ENCODE measurements at regions not wholly inside any gene's neighbourhood (a gene's known extent, or its start where the extent isn't known, plus 50 kb on each side); places are given as distances from the start of the nearest gene placed in this dataset.

- Histone ChIP-seq H3K36me3 (ENCODE audit: insufficient read depth, low read length) (no peaks in the 10 kb centered on the region), H3K9me3 (ENCODE audit: low read length) (no peaks in the 10 kb centered on the region), H4K20me1 (ENCODE audit: insufficient read depth) (no peaks in the 10 kb centered on the region), H3K9ac (ENCODE audit: low read length) (no peak overlapping the region), H3K27me3 (ENCODE audit: insufficient read depth, low read depth, low read length) (no peaks in the 10 kb centered on the region), H3K9me2 (ENCODE audit: insufficient read depth, low read length) (no peaks in the 10 kb centered on the region), H3K79me2 (replicated peaks; ENCODE audit: insufficient read depth, low read length) (no peaks in the 10 kb centered on the region), H3K4me2 (ENCODE audit: low read length) (no peak overlapping the region), H3K27ac (ENCODE audit: low read length) (no peak overlapping the region), H3F3A (ENCODE audit: insufficient read depth, low read length, poor library complexity, severe bottlenecking) (no peaks in the 10 kb centered on the region), H2AFZ (ENCODE audit: low read depth, low read length) (no peak overlapping the region), H3K4me3 (ENCODE audit: low read length) (no peak overlapping the region)
- TF ChIP-seq SMC3 (conservative IDR thresholded peaks at IDR 0.05; ENCODE audit: poor library complexity) (no peak), CTCF (IDR thresholded peaks at IDR 0.05; ENCODE audit: poor library complexity, severe bottlenecking) (no peak), REST (IDR thresholded peaks at IDR 0.05; ENCODE audit: borderline replicate concordance) (no peak), EP300 (conservative IDR thresholded peaks at IDR 0.05; ENCODE audit: poor library complexity, severe bottlenecking) (no peak), RAD21 (conservative IDR thresholded peaks at IDR 0.05) (no peak), POLR2AphosphoS5 (IDR thresholded peaks at IDR 0.05) (no peak), EZH2 (IDR thresholded peaks at IDR 0.05; ENCODE audit: borderline replicate concordance, insufficient read depth, low read length, poor library complexity, severe bottlenecking) (no peak), MXI1 (conservative IDR thresholded peaks at IDR 0.05; ENCODE audit: poor library complexity, severe bottlenecking) (no peak), TAF1 (IDR thresholded peaks at IDR 0.05; ENCODE audit: low read depth) (no peak)
Measured at GRCh38 chr1:30319765-30320580, 403.4 kb downstream of the MATN1 start.

- no peak overlapping the region for H3K4me2 ChIP-seq (ENCODE audit: low read length)
- H3K9me3 ChIP-seq (ENCODE audit: low read length) = no peaks in the 10 kb centered on the region
- no peak overlapping the region for H3K4me3 ChIP-seq (ENCODE audit: low read length)
- no peak overlapping the region for H2AFZ ChIP-seq (ENCODE audit: low read depth, low read length)
- no peak for TF ChIP-seq MXI1 (conservative IDR thresholded peaks at IDR 0.05; ENCODE audit: poor library complexity, severe bottlenecking)
- TF ChIP-seq SMC3 (conservative IDR thresholded peaks at IDR 0.05; ENCODE audit: poor library complexity) = no peak
- no peak for TF ChIP-seq EP300 (conservative IDR thresholded peaks at IDR 0.05; ENCODE audit: poor library complexity, severe bottlenecking)
- TF ChIP-seq RAD21 (conservative IDR thresholded peaks at IDR 0.05) = no peak
- no peak for TF ChIP-seq CTCF (IDR thresholded peaks at IDR 0.05; ENCODE audit: poor library complexity, severe bottlenecking)
- no peak for TF ChIP-seq REST (IDR thresholded peaks at IDR 0.05; ENCODE audit: borderline replicate concordance)
- no peak for TF ChIP-seq EZH2 (IDR thresholded peaks at IDR 0.05; ENCODE audit: borderline replicate concordance, insufficient read depth, low read length, poor library complexity, severe bottlenecking)
- TF ChIP-seq POLR2AphosphoS5 (IDR thresholded peaks at IDR 0.05) = no peak
- no peak for TF ChIP-seq TAF1 (IDR thresholded peaks at IDR 0.05; ENCODE audit: low read depth)
- no peaks in the 10 kb centered on the region for H3K36me3 ChIP-seq (ENCODE audit: insufficient read depth, low read length)
- H3F3A ChIP-seq (ENCODE audit: insufficient read depth, low read length, poor library complexity, severe bottlenecking) = no peaks in the 10 kb centered on the region
- no peaks in the 10 kb centered on the region for H3K79me2 ChIP-seq (replicated peaks; ENCODE audit: insufficient read depth, low read length)
- no peaks in the 10 kb centered on the region for H3K9me2 ChIP-seq (ENCODE audit: insufficient read depth, low read length)
- H4K20me1 ChIP-seq (ENCODE audit: insufficient read depth) = no peaks in the 10 kb centered on the region
- no peaks in the 10 kb centered on the region for H3K27me3 ChIP-seq (ENCODE audit: insufficient read depth, low read depth, low read length)
- no peak overlapping the region for H3K27ac ChIP-seq (ENCODE audit: low read length)
- H3K9ac ChIP-seq (ENCODE audit: low read length) = no peak overlapping the region
Measured at GRCh38 chr1:30318864-30319718, 404.3 kb downstream of the MATN1 start.

Measured in neural cell (in vitro differentiated cells).